GM12878 (cell line): ENCODE measurements at regions not wholly inside any gene's neighbourhood (a gene's known extent, or its start where the extent isn't known, plus 50 kb on each side); places are given as distances from the start of the nearest gene placed in this dataset.

ENCODE experiments used
- KDM1A ChIP-seq: fragments of 200-600 bp; sonication (generic); IDR thresholded peaks from 2 replicates; pipeline ENCODE4 v1.6.1; 2016; ENCODE audit warnings: borderline replicate concordance
- PAX5 ChIP-seq: IDR thresholded peaks from 2 replicates; pipeline ENCODE4 v1.6.1; 2011; ENCODE audit warnings: low read depth, low read length, borderline replicate concordance
- POLR2A ChIP-seq: IDR thresholded peaks from 2 replicates; pipeline ENCODE4 v1.6.1; 2011; ENCODE audit warnings: low read depth, mild to moderate bottlenecking, low read length
- POLR2AphosphoS5 ChIP-seq: IDR thresholded peaks from 2 replicates; pipeline ENCODE4 v1.6.1; 2011; ENCODE audit warnings: mild to moderate bottlenecking, low read length, inconsistent platforms
- RAD21 ChIP-seq: IDR thresholded peaks from 2 replicates; pipeline ENCODE4 v1.6.1; 2011; ENCODE audit warnings: mild to moderate bottlenecking, low read depth, low read length, moderate library complexity; ENCODE audit not compliant: insufficient read depth
- SMAD5 ChIP-seq: IDR thresholded peaks from 2 replicates; pipeline ENCODE4 v1.6.1; 2016; ENCODE audit warnings: antibody characterized with exemption, low read depth
- TF ChIP-seq, protein P1 (sequence below): fragments of 450-650 bp; IDR thresholded peaks from 2 replicates; pipeline ENCODE4 v1.6.1; 2017; ENCODE audit warnings: antibody characterized with exemption, mild to moderate bottlenecking, moderate library complexity
- TF ChIP-seq, protein P2 (sequence below), 3 experiments: IDR thresholded peaks in 2 of 3; conservative IDR thresholded peaks in 1 of 3; 2 replicates each; pipeline ENCODE4 v1.5.1; 2011; ENCODE audit warnings: low read depth in 3 of 3, low read length in 3 of 3, mild to moderate bottlenecking in 3 of 3, control low read depth in 2 of 3, moderate library complexity in 2 of 3, inconsistent platforms in 1 of 3, mixed read lengths in 1 of 3; ENCODE audit not compliant: control insufficient read depth in 2 of 3, insufficient read depth in 1 of 3; ENCODE audit errors: extremely low read depth in 1 of 3

DNA sequence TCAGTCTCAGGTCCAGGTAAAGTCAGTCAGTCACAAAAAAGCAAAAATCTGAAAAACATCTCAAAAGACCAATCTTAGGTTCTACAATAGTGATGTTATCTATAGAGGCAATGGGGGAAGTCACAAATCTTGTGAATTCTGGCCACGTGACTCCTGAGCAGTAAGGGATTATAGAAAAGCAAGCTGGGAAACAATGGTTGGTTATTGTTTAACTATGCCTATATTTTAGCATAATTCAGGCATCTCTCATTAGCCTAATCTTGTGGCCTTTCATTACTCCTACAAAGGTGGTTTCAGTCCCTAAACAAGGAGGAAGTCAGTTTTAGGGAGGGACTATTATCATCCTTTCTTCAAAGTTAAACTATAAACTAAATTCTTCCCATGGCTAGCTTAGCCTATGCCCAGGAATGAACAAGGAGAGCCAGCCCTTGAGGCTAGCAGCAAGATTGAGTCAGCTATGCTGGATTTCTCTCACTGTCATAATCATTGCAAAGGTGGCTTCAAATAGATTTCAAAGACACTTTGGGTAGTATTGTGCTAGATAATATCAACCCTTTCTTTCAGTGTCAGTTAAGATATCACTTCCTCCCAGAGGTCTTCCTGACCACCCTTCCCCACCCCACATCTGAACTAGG is 56.4 kb upstream of the ITGA6 start:
- TF ChIP-seq, protein P1, sequence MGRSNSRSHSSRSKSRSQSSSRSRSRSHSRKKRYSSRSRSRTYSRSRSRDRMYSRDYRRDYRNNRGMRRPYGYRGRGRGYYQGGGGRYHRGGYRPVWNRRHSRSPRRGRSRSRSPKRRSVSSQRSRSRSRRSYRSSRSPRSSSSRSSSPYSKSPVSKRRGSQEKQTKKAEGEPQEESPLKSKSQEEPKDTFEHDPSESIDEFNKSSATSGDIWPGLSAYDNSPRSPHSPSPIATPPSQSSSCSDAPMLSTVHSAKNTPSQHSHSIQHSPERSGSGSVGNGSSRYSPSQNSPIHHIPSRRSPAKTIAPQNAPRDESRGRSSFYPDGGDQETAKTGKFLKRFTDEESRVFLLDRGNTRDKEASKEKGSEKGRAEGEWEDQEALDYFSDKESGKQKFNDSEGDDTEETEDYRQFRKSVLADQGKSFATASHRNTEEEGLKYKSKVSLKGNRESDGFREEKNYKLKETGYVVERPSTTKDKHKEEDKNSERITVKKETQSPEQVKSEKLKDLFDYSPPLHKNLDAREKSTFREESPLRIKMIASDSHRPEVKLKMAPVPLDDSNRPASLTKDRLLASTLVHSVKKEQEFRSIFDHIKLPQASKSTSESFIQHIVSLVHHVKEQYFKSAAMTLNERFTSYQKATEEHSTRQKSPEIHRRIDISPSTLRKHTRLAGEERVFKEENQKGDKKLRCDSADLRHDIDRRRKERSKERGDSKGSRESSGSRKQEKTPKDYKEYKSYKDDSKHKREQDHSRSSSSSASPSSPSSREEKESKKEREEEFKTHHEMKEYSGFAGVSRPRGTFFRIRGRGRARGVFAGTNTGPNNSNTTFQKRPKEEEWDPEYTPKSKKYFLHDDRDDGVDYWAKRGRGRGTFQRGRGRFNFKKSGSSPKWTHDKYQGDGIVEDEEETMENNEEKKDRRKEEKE: no peak
- TF ChIP-seq RAD21: no peak
- TF ChIP-seq, protein P2, sequence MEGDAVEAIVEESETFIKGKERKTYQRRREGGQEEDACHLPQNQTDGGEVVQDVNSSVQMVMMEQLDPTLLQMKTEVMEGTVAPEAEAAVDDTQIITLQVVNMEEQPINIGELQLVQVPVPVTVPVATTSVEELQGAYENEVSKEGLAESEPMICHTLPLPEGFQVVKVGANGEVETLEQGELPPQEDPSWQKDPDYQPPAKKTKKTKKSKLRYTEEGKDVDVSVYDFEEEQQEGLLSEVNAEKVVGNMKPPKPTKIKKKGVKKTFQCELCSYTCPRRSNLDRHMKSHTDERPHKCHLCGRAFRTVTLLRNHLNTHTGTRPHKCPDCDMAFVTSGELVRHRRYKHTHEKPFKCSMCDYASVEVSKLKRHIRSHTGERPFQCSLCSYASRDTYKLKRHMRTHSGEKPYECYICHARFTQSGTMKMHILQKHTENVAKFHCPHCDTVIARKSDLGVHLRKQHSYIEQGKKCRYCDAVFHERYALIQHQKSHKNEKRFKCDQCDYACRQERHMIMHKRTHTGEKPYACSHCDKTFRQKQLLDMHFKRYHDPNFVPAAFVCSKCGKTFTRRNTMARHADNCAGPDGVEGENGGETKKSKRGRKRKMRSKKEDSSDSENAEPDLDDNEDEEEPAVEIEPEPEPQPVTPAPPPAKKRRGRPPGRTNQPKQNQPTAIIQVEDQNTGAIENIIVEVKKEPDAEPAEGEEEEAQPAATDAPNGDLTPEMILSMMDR (IDR thresholded peaks at IDR 0.05 in 2 of 3, conservative IDR thresholded peaks at IDR 0.05 in 1 of 3; ENCODE audit: control insufficient read depth in 2 of 3, extremely low read depth in 1 of 3, insufficient read depth in 1 of 3, low read depth in 3 of 3, low read length in 3 of 3): no peak
- no peak for TF ChIP-seq PAX5
- no peak for TF ChIP-seq KDM1A
- no peak for TF ChIP-seq SMAD5
- no peak for TF ChIP-seq POLR2AphosphoS5
- TF ChIP-seq POLR2A: no peak
